GM12892 (cell line): ENCODE measurements at regions not wholly inside any gene's neighbourhood (a gene's known extent, or its start where the extent isn't known, plus 50 kb on each side); places are given as distances from the start of the nearest gene placed in this dataset.
"Not testable (repeated sequence)": the region's sequence is repeated elsewhere in the genome, so short reads cannot be mapped to it uniquely, and the experiment has no call there.

Experiments
- DNase-seq: peaks from one replicate; pipeline ENCODE4 v3.0.0; 2011; ENCODE audit not compliant: insufficient read length
- FAIRE-seq: peaks from 2 replicates; lab custom pipeline; 2011; peaks lifted over from hg19 to GRCh38; lab: Jason Lieb, UNC
- POLR2A ChIP-seq: IDR thresholded peaks from 2 replicates; pipeline ENCODE4 v1.6.1; 2011; ENCODE audit warnings: low read depth, low read length, control low read depth
- POLR2AphosphoS5 ChIP-seq: IDR thresholded peaks from 2 replicates; pipeline ENCODE4 v1.6.1; 2011; ENCODE audit warnings: low read depth, low read length, control low read depth
- TAF1 ChIP-seq: IDR thresholded peaks from 2 replicates; pipeline ENCODE4 v1.6.1; 2011; ENCODE audit warnings: low read depth, mild to moderate bottlenecking, control low read depth, low read length, borderline replicate concordance

GRCh38 chr1:229158927-229159326 is 112.0 kb upstream of the RAB4A start:
- TF ChIP-seq POLR2AphosphoS5 (no peak), POLR2A (no peak), TAF1 (no peak)
- no peak for DNase-seq
- FAIRE-seq: no peak

GRCh38 chr1:229159668-229160544 is 111.0 kb upstream of the RAB4A start:
- FAIRE-seq: no peak
- TF ChIP-seq POLR2AphosphoS5: no peak
- TF ChIP-seq POLR2A: no peak
- TF ChIP-seq TAF1: no peak
- DNase-seq: no peak

- DNase-seq (no peak), FAIRE-seq (no peak)
- TF ChIP-seq POLR2AphosphoS5 (no peak), POLR2A (no peak), TAF1 (no peak)
Observed at GRCh38 chr1:229161740-229162139, 109.2 kb upstream of the RAB4A start.

GRCh38 chr1:229162825-229163515 is 107.9 kb upstream of the RAB4A start:
- FAIRE-seq: no peak
- DNase-seq: no peak
- TF ChIP-seq TAF1: no peak

- TF ChIP-seq TAF1: no peak
- TF ChIP-seq POLR2A: no peak
- no peak for TF ChIP-seq POLR2AphosphoS5
- FAIRE-seq (no peak), DNase-seq (no peak)
Observed at GRCh38 chr1:229164348-229164747, 106.6 kb upstream of the RAB4A start.

- TF ChIP-seq POLR2A (no peak), TAF1 (no peak), POLR2AphosphoS5 (no peak)
- no peak for DNase-seq
- no peak for FAIRE-seq
Observed at GRCh38 chr1:229164836-229165735, 105.8 kb upstream of the RAB4A start.

GRCh38 chr1:229167318-229167717 is 103.6 kb upstream of the RAB4A start:
- DNase-seq (no peak), FAIRE-seq (no peak)
- TF ChIP-seq POLR2AphosphoS5 (no peak), TAF1 (no peak), POLR2A (no peak)

- DNase-seq (no peak), FAIRE-seq (no peak)
- TF ChIP-seq POLR2AphosphoS5 (no peak), POLR2A (no peak), TAF1 (no peak)
Observed at GRCh38 chr1:229169399-229169798, 101.5 kb upstream of the RAB4A start.

- TF ChIP-seq TAF1 (no peak), POLR2A (no peak), POLR2AphosphoS5 (no peak)
- DNase-seq: no peak
- no peak for FAIRE-seq
Observed at GRCh38 chr1:229170274-229170673, 100.6 kb upstream of the RAB4A start.

- no peak for FAIRE-seq
- DNase-seq: no peak
- TF ChIP-seq POLR2A (no peak), POLR2AphosphoS5 (no peak), TAF1 (no peak)
Observed at GRCh38 chr1:229170778-229171505, 100.0 kb upstream of the RAB4A start.

- no peak for FAIRE-seq
- DNase-seq: no peak
- TF ChIP-seq POLR2AphosphoS5 (no peak), TAF1 (no peak), POLR2A (no peak)
Observed at GRCh38 chr1:229171934-229172333, 99.0 kb upstream of the RAB4A start.

GRCh38 chr1:229173491-229174476 is 97.1 kb upstream of the RAB4A start:
- not testable (repeated sequence) for DNase-seq, FAIRE-seq

GRCh38 chr1:229175297-229175696 is 95.6 kb upstream of the RAB4A start:
- not testable (repeated sequence) for DNase-seq, FAIRE-seq

GRCh38 chr1:229176457-229176856 is 94.5 kb upstream of the RAB4A start:
- not testable (repeated sequence) for FAIRE-seq, DNase-seq
